ENCODE measurements at regions not wholly inside any gene's neighbourhood (a gene's known extent, or its start where the extent isn't known, plus 50 kb on each side); places are given as distances from the start of the nearest gene placed in this dataset.

DNA sequence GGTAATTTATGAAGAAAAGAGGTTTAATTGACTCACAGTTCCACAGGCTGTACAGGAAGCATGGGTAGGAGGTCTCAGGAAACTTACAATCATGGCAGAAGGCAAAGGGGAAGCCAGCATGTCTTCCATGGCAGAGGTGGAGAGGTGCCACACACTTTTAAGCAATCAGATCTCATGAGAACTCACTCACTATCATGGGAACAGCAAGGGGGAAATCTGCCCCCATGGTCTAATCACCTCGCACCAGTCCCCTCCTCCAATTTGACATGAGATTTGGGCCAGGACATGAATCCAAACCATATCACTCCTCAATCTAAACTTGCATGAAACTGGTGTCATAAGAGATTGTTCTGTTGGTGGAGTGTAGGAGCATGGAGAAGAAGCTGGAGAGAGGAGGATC lies 51.6 kb upstream of the CCN6 start:
- intact Hi-C loops (cut with DNase I) = no loop called here
- H3K4me3 ChIP-seq = no peak overlapping the region
- H3K9me3 ChIP-seq = no peaks in the 10 kb centered on the region
- H3K4me1 ChIP-seq = no peaks in the 10 kb centered on the region
- ATAC-seq (no peak), DNase-seq (no peak)
- no peaks in the 10 kb centered on the region for H3K36me3 ChIP-seq (replicated peaks in 1 of 2; ENCODE audit: insufficient read depth in 1 of 2, low read depth in 2 of 2)
- 94 to 100% methylated on average over 1 of the region's 1 CpG for WGBS, 2 donors
- no peaks in the 10 kb centered on the region for H3K27me3 ChIP-seq
- no peak overlapping the region for H3K27ac ChIP-seq
- TF ChIP-seq POLR2A (IDR thresholded peaks at IDR 0.05) = no peak
- TF ChIP-seq, protein P1, sequence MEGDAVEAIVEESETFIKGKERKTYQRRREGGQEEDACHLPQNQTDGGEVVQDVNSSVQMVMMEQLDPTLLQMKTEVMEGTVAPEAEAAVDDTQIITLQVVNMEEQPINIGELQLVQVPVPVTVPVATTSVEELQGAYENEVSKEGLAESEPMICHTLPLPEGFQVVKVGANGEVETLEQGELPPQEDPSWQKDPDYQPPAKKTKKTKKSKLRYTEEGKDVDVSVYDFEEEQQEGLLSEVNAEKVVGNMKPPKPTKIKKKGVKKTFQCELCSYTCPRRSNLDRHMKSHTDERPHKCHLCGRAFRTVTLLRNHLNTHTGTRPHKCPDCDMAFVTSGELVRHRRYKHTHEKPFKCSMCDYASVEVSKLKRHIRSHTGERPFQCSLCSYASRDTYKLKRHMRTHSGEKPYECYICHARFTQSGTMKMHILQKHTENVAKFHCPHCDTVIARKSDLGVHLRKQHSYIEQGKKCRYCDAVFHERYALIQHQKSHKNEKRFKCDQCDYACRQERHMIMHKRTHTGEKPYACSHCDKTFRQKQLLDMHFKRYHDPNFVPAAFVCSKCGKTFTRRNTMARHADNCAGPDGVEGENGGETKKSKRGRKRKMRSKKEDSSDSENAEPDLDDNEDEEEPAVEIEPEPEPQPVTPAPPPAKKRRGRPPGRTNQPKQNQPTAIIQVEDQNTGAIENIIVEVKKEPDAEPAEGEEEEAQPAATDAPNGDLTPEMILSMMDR (IDR thresholded peaks at IDR 0.05) = no peak

Measured in body of pancreas (tissue), 4 donors.